Activated CD8-positive, alpha-beta T cell treated with anti-CD3 and anti-CD28 coated beads for 36 hours (primary cell): ENCODE measurements at regions not wholly inside any gene's neighbourhood (a gene's known extent, or its start where the extent isn't known, plus 50 kb on each side); places are given as distances from the start of the nearest gene placed in this dataset.

Experiments
- ATAC-seq: fragments of 200-7000 bp; cut with Tn5 transposase; one replicate; pipeline ENCODE4 v1.10.0; 2021; ENCODE audit warnings: mild to moderate bottlenecking, moderate library complexity
- CTCF ChIA-PET: fragments of 350-600 bp; sonication (Branson Sonifier 250); formaldehyde crosslinking; loops from one replicate; lab custom pipeline; 2021; ENCODE audit warnings: antibody characterized with exemption; lab: Charles Lee
- POLR2A ChIA-PET: fragments of 350-600 bp; sonication (Branson Sonifier 250); formaldehyde crosslinking; loops from one replicate; lab custom pipeline; 2021; ENCODE audit warnings: antibody characterized with exemption; lab: Charles Lee
- DNase-seq: peaks from one replicate; pipeline ENCODE4 v3.0.0-alpha.2; 2020
- H3K27ac Mint-ChIP-seq: one replicate; pipeline ENCODE4 v1.8.0; 2021; ENCODE audit warnings: mild to moderate bottlenecking, mixed read lengths
- H3K27me3 Mint-ChIP-seq: one replicate; pipeline ENCODE4 v1.8.0; 2021; ENCODE audit warnings: mixed read lengths
- H3K36me3 Mint-ChIP-seq: one replicate; pipeline ENCODE4 v1.8.0; 2021; ENCODE audit warnings: low read depth, mixed read lengths
- H3K4me1 Mint-ChIP-seq: one replicate; pipeline ENCODE4 v1.8.0; 2021; ENCODE audit warnings: low read depth, mixed read lengths
- H3K4me3 Mint-ChIP-seq: one replicate; pipeline ENCODE4 v1.8.0; 2021; ENCODE audit warnings: mild to moderate bottlenecking, moderate library complexity, mixed read lengths
- H3K9me3 Mint-ChIP-seq: one replicate; pipeline ENCODE4 v1.8.0; 2021; ENCODE audit warnings: mixed read lengths
- CTCF ChIP-seq: fragments of 200-600 bp; IDR thresholded peaks from one replicate; pipeline ENCODE4 v1.8.0; 2022; ENCODE audit warnings: antibody characterized with exemption, mild to moderate bottlenecking
- intact Hi-C: fragments of 100-400 bp; cut with micrococcal nuclease; formaldehyde crosslinking; loops from one replicate; pipeline ENCODE4 v1.10.0; 2022

GRCh38 chr2:234770715-234771141, 181.1 kb upstream of the SH3BP4 start:
- intact Hi-C loops: no loop called here
- ATAC-seq (no peak), DNase-seq (no peak)
- no peak overlapping the region for H3K4me3 Mint-ChIP-seq
- H3K4me1 Mint-ChIP-seq: no peaks in the 10 kb centered on the region
- ChIA-PET CTCF (no interaction called here), POLR2A (no interaction called here)
- no peak overlapping the region for H3K27ac Mint-ChIP-seq
- no peak for TF ChIP-seq CTCF
- no peaks in the 10 kb centered on the region for H3K36me3 Mint-ChIP-seq
- H3K27me3 Mint-ChIP-seq: peaks cover 6% of the 10 kb centered on the region
- H3K9me3 Mint-ChIP-seq: no peaks in the 10 kb centered on the region

GRCh38 chr2:234770031-234770506, 181.7 kb upstream of the SH3BP4 start:
- intact Hi-C loops: no loop called here
- H3K27me3 Mint-ChIP-seq: peaks cover 9% of the 10 kb centered on the region
- no peak overlapping the region for H3K4me3 Mint-ChIP-seq
- ATAC-seq: no peak
- DNase-seq: no peak
- no peaks in the 10 kb centered on the region for H3K36me3 Mint-ChIP-seq
- H3K27ac Mint-ChIP-seq: no peak overlapping the region
- no peak for TF ChIP-seq CTCF
- H3K9me3 Mint-ChIP-seq: no peaks in the 10 kb centered on the region
- CTCF ChIA-PET: no interaction called here
- POLR2A ChIA-PET: no interaction called here
- H3K4me1 Mint-ChIP-seq: no peaks in the 10 kb centered on the region

- Mint-ChIP-seq H3K9me3 (no peaks in the 10 kb centered on the region), H3K36me3 (no peaks in the 10 kb centered on the region), H3K27ac (no peak overlapping the region), H3K27me3 (peaks cover 7% of the 10 kb centered on the region), H3K4me3 (no peak overlapping the region), H3K4me1 (no peaks in the 10 kb centered on the region)
- ATAC-seq: no peak
- DNase-seq: no peak
- intact Hi-C loops: no loop called here
- no peak for TF ChIP-seq CTCF
- POLR2A ChIA-PET: no interaction called here
- CTCF ChIA-PET: no interaction called here
Measured at GRCh38 chr2:234768608-234769196, 183.1 kb upstream of the SH3BP4 start.

GRCh38 chr2:234765279-234765678, 186.5 kb upstream of the SH3BP4 start:
- Mint-ChIP-seq H3K36me3 (no peaks in the 10 kb centered on the region), H3K27me3 (peaks cover 4% of the 10 kb centered on the region), H3K4me1 (no peaks in the 10 kb centered on the region), H3K4me3 (no peak overlapping the region), H3K27ac (no peak overlapping the region), H3K9me3 (no peaks in the 10 kb centered on the region)
- intact Hi-C loops: no loop called here
- ATAC-seq: no peak
- DNase-seq: no peak
- CTCF ChIA-PET: no interaction called here
- no peak for TF ChIP-seq CTCF
- POLR2A ChIA-PET: no interaction called here

- DNase-seq: no peak
- no peak for TF ChIP-seq CTCF
- H3K4me1 Mint-ChIP-seq: no peaks in the 10 kb centered on the region
- H3K4me3 Mint-ChIP-seq: no peak overlapping the region
- no peaks in the 10 kb centered on the region for H3K36me3 Mint-ChIP-seq
- ChIA-PET CTCF (no interaction called here), POLR2A (no interaction called here)
- intact Hi-C loops: no loop called here
- H3K9me3 Mint-ChIP-seq: no peaks in the 10 kb centered on the region
- H3K27ac Mint-ChIP-seq: no peak overlapping the region
- ATAC-seq: no peak
- peaks cover 10% of the 10 kb centered on the region for H3K27me3 Mint-ChIP-seq
Measured at GRCh38 chr2:234764372-234764771, 187.4 kb upstream of the SH3BP4 start.
